ENCODE measurements at regions not wholly inside any gene's neighbourhood (a gene's known extent, or its start where the extent isn't known, plus 50 kb on each side); places are given as distances from the start of the nearest gene placed in this dataset.

GRCh38 chr16:86757704-86758040 is 179.3 kb downstream of the FOXL1 start:
- H3K36me3 ChIP-seq (replicated peaks; ENCODE audit: insufficient read depth, low read length), result no peaks in the 10 kb centered on the region
- H3K9me2 ChIP-seq (replicated peaks; ENCODE audit: insufficient read depth, low read length), result no peaks in the 10 kb centered on the region
- no peaks in the 10 kb centered on the region for H4K20me1 ChIP-seq (ENCODE audit: insufficient read depth, low read length)
- peaks cover 65% of the 10 kb centered on the region for H3K27me3 ChIP-seq (replicated peaks; ENCODE audit: insufficient read depth, low read length)
- no peak overlapping the region for H3K4me2 ChIP-seq (ENCODE audit: low read depth, low read length)
- no peak for TF ChIP-seq CTCF (IDR thresholded peaks at IDR 0.05; ENCODE audit: low read length)
- no peak for TF ChIP-seq EZH2 (optimal IDR thresholded peaks at IDR 0.05; ENCODE audit: low read depth, low read length)
- no peak for TF ChIP-seq EZH2phosphoT487 (IDR thresholded peaks at IDR 0.05; ENCODE audit: low read length)
- no peak overlapping the region for H2AFZ ChIP-seq (ENCODE audit: low read length)
- no peak overlapping the region for H3K9ac ChIP-seq (ENCODE audit: low read length)
- H3K4me3 ChIP-seq (ENCODE audit: low read length), result no peak overlapping the region
- no peak for DNase-seq
- H3K27ac ChIP-seq (ENCODE audit: low read length), result no peak overlapping the region
- H3K9me3 ChIP-seq (replicated peaks; ENCODE audit: insufficient read depth, low read length), result no peaks in the 10 kb centered on the region
- H3F3A ChIP-seq (ENCODE audit: insufficient read depth, low read length), result no peaks in the 10 kb centered on the region
- no peaks in the 10 kb centered on the region for H3K79me2 ChIP-seq (ENCODE audit: low read length)
- no peaks in the 10 kb centered on the region for H3K4me1 ChIP-seq (ENCODE audit: low read length)

GRCh38 chr16:86758932-86759331 is 180.6 kb downstream of the FOXL1 start:
- Histone ChIP-seq H3K79me2 (ENCODE audit: low read length) (no peaks in the 10 kb centered on the region), H4K20me1 (ENCODE audit: insufficient read depth, low read length) (no peaks in the 10 kb centered on the region), H3K4me3 (ENCODE audit: low read length) (no peak overlapping the region), H3K9me3 (replicated peaks; ENCODE audit: insufficient read depth, low read length) (no peaks in the 10 kb centered on the region), H3K27ac (ENCODE audit: low read length) (no peak overlapping the region), H3F3A (ENCODE audit: insufficient read depth, low read length) (no peaks in the 10 kb centered on the region), H3K27me3 (replicated peaks; ENCODE audit: insufficient read depth, low read length) (peaks cover 67% of the 10 kb centered on the region), H3K4me2 (ENCODE audit: low read depth, low read length) (no peak overlapping the region), H3K36me3 (replicated peaks; ENCODE audit: insufficient read depth, low read length) (no peaks in the 10 kb centered on the region), H2AFZ (ENCODE audit: low read length) (no peak overlapping the region), H3K4me1 (ENCODE audit: low read length) (no peaks in the 10 kb centered on the region), H3K9me2 (replicated peaks; ENCODE audit: insufficient read depth, low read length) (no peaks in the 10 kb centered on the region), H3K9ac (ENCODE audit: low read length) (no peak overlapping the region)
- DNase-seq, result no peak
- TF ChIP-seq CTCF (IDR thresholded peaks at IDR 0.05; ENCODE audit: low read length) (no peak), EZH2 (optimal IDR thresholded peaks at IDR 0.05; ENCODE audit: low read depth, low read length) (no peak), EZH2phosphoT487 (IDR thresholded peaks at IDR 0.05; ENCODE audit: low read length) (no peak)

- peak; percentile 43 for TF ChIP-seq CTCF (IDR thresholded peaks at IDR 0.05; ENCODE audit: low read length)
- no peak for TF ChIP-seq EZH2 (optimal IDR thresholded peaks at IDR 0.05; ENCODE audit: low read depth, low read length)
- Histone ChIP-seq H3K36me3 (replicated peaks; ENCODE audit: insufficient read depth, low read length) (no peaks in the 10 kb centered on the region), H2AFZ (ENCODE audit: low read length) (no peak overlapping the region), H3K4me3 (ENCODE audit: low read length) (no peak overlapping the region), H3K79me2 (ENCODE audit: low read length) (no peaks in the 10 kb centered on the region), H3K4me2 (ENCODE audit: low read depth, low read length) (no peak overlapping the region), H3K9me2 (replicated peaks; ENCODE audit: insufficient read depth, low read length) (no peaks in the 10 kb centered on the region), H4K20me1 (ENCODE audit: insufficient read depth, low read length) (no peaks in the 10 kb centered on the region), H3K27ac (ENCODE audit: low read length) (no peak overlapping the region), H3K9ac (ENCODE audit: low read length) (no peak overlapping the region), H3F3A (ENCODE audit: insufficient read depth, low read length) (no peaks in the 10 kb centered on the region), H3K27me3 (replicated peaks; ENCODE audit: insufficient read depth, low read length) (peaks cover 53% of the 10 kb centered on the region), H3K4me1 (ENCODE audit: low read length) (no peaks in the 10 kb centered on the region), H3K9me3 (replicated peaks; ENCODE audit: insufficient read depth, low read length) (no peaks in the 10 kb centered on the region)
- DNase-seq, result peak; percentile 7
Measured at GRCh38 chr16:86761111-86762031, 183.0 kb downstream of the FOXL1 start.
